ENCODE measurements at regions not wholly inside any gene's neighbourhood (a gene's known extent, or its start where the extent isn't known, plus 50 kb on each side); places are given as distances from the start of the nearest gene placed in this dataset.

GRCh38 chr6:120774275-120774674 is 560.0 kb downstream of the TBC1D32 start:
- TF ChIP-seq CTCF (IDR thresholded peaks at IDR 0.05) (no peak), POLR2A (IDR thresholded peaks at IDR 0.05) (no peak)
